ENCODE measurements at regions not wholly inside any gene's neighbourhood (a gene's known extent, or its start where the extent isn't known, plus 50 kb on each side); places are given as distances from the start of the nearest gene placed in this dataset.

- no peak for DNase-seq
Observed at GRCh38 chr13:64959276-64959675, 2270.9 kb downstream of the PCDH9 start.

- DNase-seq = no peak
Observed at GRCh38 chr13:64958106-64958505, 2272.0 kb downstream of the PCDH9 start.

- no peak for DNase-seq
Observed at GRCh38 chr13:64938660-64939059, 2291.5 kb downstream of the PCDH9 start.

GRCh38 chr13:64937302-64937701 lies 2292.8 kb downstream of the PCDH9 start:
- no peak for DNase-seq

GRCh38 chr13:64936879-64937278 lies 2293.3 kb downstream of the PCDH9 start:
- DNase-seq = no peak

GRCh38 chr13:64935441-64935840 lies 2294.7 kb downstream of the PCDH9 start:
- DNase-seq = no peak

GRCh38 chr13:64934569-64935362 lies 2295.4 kb downstream of the PCDH9 start:
- DNase-seq = no peak

GRCh38 chr13:64930636-64931035 lies 2299.5 kb downstream of the PCDH9 start:
- DNase-seq = no peak

GRCh38 chr13:64928696-64929499 lies 2301.2 kb downstream of the PCDH9 start:
- peak; percentile 64 for DNase-seq

- no peak for DNase-seq
Observed at GRCh38 chr13:64925727-64926126, 2304.4 kb downstream of the PCDH9 start.

GRCh38 chr13:64925284-64925683 lies 2304.9 kb downstream of the PCDH9 start:
- no peak for DNase-seq

- DNase-seq = no peak
Observed at GRCh38 chr13:64924401-64924800, 2305.7 kb downstream of the PCDH9 start.

- DNase-seq = no peak
Observed at GRCh38 chr13:64917566-64917965, 2312.6 kb downstream of the PCDH9 start.

GRCh38 chr13:64912141-64912540 lies 2318.0 kb downstream of the PCDH9 start:
- peak; percentile 13 for DNase-seq

- DNase-seq = no peak
Observed at GRCh38 chr13:64910096-64910495, 2320.0 kb downstream of the PCDH9 start.

- DNase-seq = no peak
Observed at GRCh38 chr13:64909184-64909583, 2321.0 kb downstream of the PCDH9 start.

- no peak for DNase-seq
Observed at GRCh38 chr13:64900039-64900438, 2330.1 kb downstream of the PCDH9 start.

- no peak for DNase-seq
Observed at GRCh38 chr13:64884976-64885375, 2345.2 kb downstream of the PCDH9 start.

- DNase-seq = no peak
Observed at GRCh38 chr13:64877176-64877575, 2353.0 kb downstream of the PCDH9 start.

- no peak for DNase-seq
Observed at GRCh38 chr13:64871742-64872141, 2358.4 kb downstream of the PCDH9 start.

- no peak for DNase-seq
Observed at GRCh38 chr13:64869539-64869938, 2360.6 kb downstream of the PCDH9 start.

GRCh38 chr13:64867856-64868255 lies 2362.3 kb downstream of the PCDH9 start:
- DNase-seq = no peak

- DNase-seq = no peak
Observed at GRCh38 chr13:64866331-64866730, 2363.8 kb downstream of the PCDH9 start.

GRCh38 chr13:64855506-64855905 lies 2374.6 kb downstream of the PCDH9 start:
- DNase-seq = no peak

All from amniotic stem cell (primary cell).